DOHH2 (cell line): ENCODE measurements at regions not wholly inside any gene's neighbourhood (a gene's known extent, or its start where the extent isn't known, plus 50 kb on each side); places are given as distances from the start of the nearest gene placed in this dataset.

Experiments used
- H3F3A ChIP-seq: fragments of 200-600 bp; sonication (generic), shearing (Covaris generic); 2 replicates; pipeline ENCODE4 v1.6.0; 2016; ENCODE audit warnings: antibody characterized with exemption, mild to moderate bottlenecking; ENCODE audit not compliant: control insufficient read depth, insufficient read depth
- H3K27ac ChIP-seq: fragments of 200-600 bp; sonication (generic); 2 replicates; pipeline ENCODE4 v1.5.1; 2014; ENCODE audit warnings: low read depth, mild to moderate bottlenecking, low read length, moderate library complexity
- H3K27me3 ChIP-seq: fragments of 200-600 bp; sonication (generic); 2 replicates; pipeline ENCODE4 v1.6.1; 2014; ENCODE audit warnings: mild to moderate bottlenecking, low read length, mixed read lengths; ENCODE audit not compliant: control insufficient read depth
- H3K36me3 ChIP-seq: fragments of 200-600 bp; sonication (generic); 2 replicates; pipeline ENCODE4 v1.6.1; 2014; ENCODE audit warnings: mild to moderate bottlenecking, low read length, moderate library complexity, mixed read lengths; ENCODE audit not compliant: control insufficient read depth
- H3K4me1 ChIP-seq: fragments of 200-600 bp; sonication (generic); 2 replicates; pipeline ENCODE4 v1.6.1; 2014; ENCODE audit warnings: mild to moderate bottlenecking, low read length, mixed read lengths; ENCODE audit not compliant: control insufficient read depth
- H3K4me2 ChIP-seq: fragments of 200-600 bp; sonication (generic); 2 replicates; pipeline ENCODE4 v1.6.0; 2014; ENCODE audit warnings: mild to moderate bottlenecking, low read length, moderate library complexity
- H3K4me3 ChIP-seq: fragments of 200-600 bp; sonication (generic); 2 replicates; pipeline ENCODE4 v1.5.1; 2014; ENCODE audit warnings: mild to moderate bottlenecking, low read length, mixed read lengths
- H3K79me2 ChIP-seq: fragments of 200-600 bp; sonication (generic); 2 replicates; pipeline ENCODE4 v1.6.1; 2014; ENCODE audit warnings: mild to moderate bottlenecking, low read length, mixed read lengths; ENCODE audit not compliant: control insufficient read depth
- H3K9me2 ChIP-seq: fragments of 200-600 bp; sonication (generic); replicated peaks from 2 replicates; pipeline ENCODE4 v1.6.1; 2014; ENCODE audit warnings: mild to moderate bottlenecking, low read length, mixed read lengths; ENCODE audit not compliant: control insufficient read depth
- H3K9me3 ChIP-seq: fragments of 200-600 bp; sonication (generic); 2 replicates; pipeline ENCODE4 v1.6.1; 2014; ENCODE audit warnings: antibody characterized with exemption, low read length, mixed read lengths; ENCODE audit not compliant: control insufficient read depth, insufficient read depth
- H4K20me1 ChIP-seq: fragments of 200-600 bp; sonication (generic); 2 replicates; pipeline ENCODE4 v1.6.0; 2014; ENCODE audit warnings: low read depth, mild to moderate bottlenecking, antibody characterized with exemption, low read length, moderate library complexity; ENCODE audit not compliant: control insufficient read depth, insufficient read depth
- EZH2phosphoT487 ChIP-seq: fragments of 200-600 bp; sonication (generic); IDR thresholded peaks from 2 replicates; pipeline ENCODE4 v1.6.1; 2017; ENCODE audit warnings: borderline replicate concordance, mild to moderate bottlenecking, antibody characterized with exemption, low read length, moderate library complexity, mixed read lengths
- TF ChIP-seq, protein P1 (sequence below): fragments of 200-600 bp; sonication (generic); IDR thresholded peaks from one replicate; pipeline ENCODE4 v1.5.1; 2014; ENCODE audit warnings: antibody characterized with exemption, mild to moderate bottlenecking, low read depth, low read length; ENCODE audit not compliant: poor library complexity, severe bottlenecking

GRCh38 chr12:78759367-78759766, 105.2 kb upstream of the SYT1 start:
- Histone ChIP-seq H3K4me3 (no peak overlapping the region), H3K9me3 (no peaks in the 10 kb centered on the region)

GRCh38 chr12:78760906-78761305, 103.7 kb upstream of the SYT1 start:
- H3K9me3 ChIP-seq = no peaks in the 10 kb centered on the region
- no peak overlapping the region for H3K4me3 ChIP-seq
- H3K4me1 ChIP-seq = no peaks in the 10 kb centered on the region
- H4K20me1 ChIP-seq = no peaks in the 10 kb centered on the region
- TF ChIP-seq, protein P1, sequence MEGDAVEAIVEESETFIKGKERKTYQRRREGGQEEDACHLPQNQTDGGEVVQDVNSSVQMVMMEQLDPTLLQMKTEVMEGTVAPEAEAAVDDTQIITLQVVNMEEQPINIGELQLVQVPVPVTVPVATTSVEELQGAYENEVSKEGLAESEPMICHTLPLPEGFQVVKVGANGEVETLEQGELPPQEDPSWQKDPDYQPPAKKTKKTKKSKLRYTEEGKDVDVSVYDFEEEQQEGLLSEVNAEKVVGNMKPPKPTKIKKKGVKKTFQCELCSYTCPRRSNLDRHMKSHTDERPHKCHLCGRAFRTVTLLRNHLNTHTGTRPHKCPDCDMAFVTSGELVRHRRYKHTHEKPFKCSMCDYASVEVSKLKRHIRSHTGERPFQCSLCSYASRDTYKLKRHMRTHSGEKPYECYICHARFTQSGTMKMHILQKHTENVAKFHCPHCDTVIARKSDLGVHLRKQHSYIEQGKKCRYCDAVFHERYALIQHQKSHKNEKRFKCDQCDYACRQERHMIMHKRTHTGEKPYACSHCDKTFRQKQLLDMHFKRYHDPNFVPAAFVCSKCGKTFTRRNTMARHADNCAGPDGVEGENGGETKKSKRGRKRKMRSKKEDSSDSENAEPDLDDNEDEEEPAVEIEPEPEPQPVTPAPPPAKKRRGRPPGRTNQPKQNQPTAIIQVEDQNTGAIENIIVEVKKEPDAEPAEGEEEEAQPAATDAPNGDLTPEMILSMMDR = no peak
- no peak for TF ChIP-seq EZH2phosphoT487
- no peaks in the 10 kb centered on the region for H3F3A ChIP-seq
- H3K27ac ChIP-seq = no peak overlapping the region
- H3K36me3 ChIP-seq = no peaks in the 10 kb centered on the region
- no peaks in the 10 kb centered on the region for H3K9me2 ChIP-seq
- H3K27me3 ChIP-seq = no peaks in the 10 kb centered on the region
- H3K79me2 ChIP-seq = no peaks in the 10 kb centered on the region
- no peak overlapping the region for H3K4me2 ChIP-seq

More at GRCh38 chr12:78759367-78759766, 105.2 kb upstream of the SYT1 start:
- H3K4me2 ChIP-seq = no peak overlapping the region
- no peaks in the 10 kb centered on the region for H3K79me2 ChIP-seq
- no peaks in the 10 kb centered on the region for H4K20me1 ChIP-seq
- no peak overlapping the region for H3K27ac ChIP-seq
- H3K9me2 ChIP-seq = no peaks in the 10 kb centered on the region
- H3K36me3 ChIP-seq = no peaks in the 10 kb centered on the region
- no peaks in the 10 kb centered on the region for H3F3A ChIP-seq
- H3K27me3 ChIP-seq = no peaks in the 10 kb centered on the region
- TF ChIP-seq, protein P1 = no peak
- TF ChIP-seq EZH2phosphoT487 = no peak
- no peaks in the 10 kb centered on the region for H3K4me1 ChIP-seq

GRCh38 chr12:78764913-78765312, 99.7 kb upstream of the SYT1 start:
- no peak overlapping the region for H3K4me3 ChIP-seq
- no peak for TF ChIP-seq EZH2phosphoT487
- TF ChIP-seq, protein P1 = no peak

More at GRCh38 chr12:78764913-78765312, 99.7 kb upstream of the SYT1 start:
- no peaks in the 10 kb centered on the region for H3K4me1 ChIP-seq
- no peak overlapping the region for H3K27ac ChIP-seq
- no peak overlapping the region for H3K4me2 ChIP-seq
- H3K9me3 ChIP-seq = no peaks in the 10 kb centered on the region
- no peaks in the 10 kb centered on the region for H3K9me2 ChIP-seq
- no peaks in the 10 kb centered on the region for H3K36me3 ChIP-seq
- H4K20me1 ChIP-seq = no peaks in the 10 kb centered on the region
- H3K79me2 ChIP-seq = no peaks in the 10 kb centered on the region
- no peaks in the 10 kb centered on the region for H3K27me3 ChIP-seq
- H3F3A ChIP-seq = no peaks in the 10 kb centered on the region
